Muscle of back (tissue), 3 donors: ENCODE measurements at regions not wholly inside any gene's neighbourhood (a gene's known extent, or its start where the extent isn't known, plus 50 kb on each side); places are given as distances from the start of the nearest gene placed in this dataset.
"Not testable (repeated sequence)": the region's sequence is repeated elsewhere in the genome, so short reads cannot be mapped to it uniquely, and the experiment has no call there.

Experiments
- DNase-seq, 3 donors: peaks; one replicate each; pipeline versions ENCODE4 v3.0.0 to v3.0.0-alpha.2; 2013

DNA sequence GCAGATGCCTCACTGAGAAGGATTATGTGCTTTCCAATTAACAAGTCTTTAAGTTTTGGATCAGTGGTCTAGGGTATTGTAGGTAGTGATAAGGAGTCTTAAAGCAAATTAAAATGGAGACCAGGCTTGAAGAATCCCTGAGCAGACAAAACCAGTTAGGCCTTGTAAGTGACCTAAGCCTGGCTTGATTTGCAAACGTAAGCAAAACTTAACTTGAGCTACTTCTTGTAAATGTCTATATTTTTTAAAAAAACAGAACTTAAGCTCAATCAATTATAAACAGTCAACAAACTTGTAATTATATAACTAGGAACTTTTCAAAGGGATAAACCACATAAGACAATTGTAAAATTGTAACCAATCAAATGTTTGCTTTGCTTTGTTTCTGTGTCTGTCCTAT is 72.7 kb upstream of the NALF2 start:
- no peak for DNase-seq

DNA sequence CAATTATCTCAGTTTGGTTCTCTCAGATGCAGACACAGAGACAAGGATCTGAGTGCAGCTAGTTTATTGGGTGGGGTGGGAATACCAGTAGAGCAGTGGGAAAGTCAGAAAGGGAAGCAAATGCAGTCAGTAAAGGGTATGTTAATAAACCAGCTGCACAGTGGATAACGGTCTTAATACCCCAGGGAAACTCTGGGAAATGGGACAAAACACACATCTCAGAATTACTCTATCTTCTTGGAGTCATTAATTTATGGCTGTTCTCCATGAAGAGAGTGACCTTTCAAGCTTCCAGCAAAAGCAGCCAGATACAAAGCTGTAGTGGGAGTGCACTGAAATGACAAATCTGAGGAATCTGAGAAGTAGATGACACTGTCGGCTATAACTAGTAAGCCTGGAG is 73.3 kb upstream of the NALF2 start:
- peak; percentile 35 to 81 (median 58) for DNase-seq

DNA sequence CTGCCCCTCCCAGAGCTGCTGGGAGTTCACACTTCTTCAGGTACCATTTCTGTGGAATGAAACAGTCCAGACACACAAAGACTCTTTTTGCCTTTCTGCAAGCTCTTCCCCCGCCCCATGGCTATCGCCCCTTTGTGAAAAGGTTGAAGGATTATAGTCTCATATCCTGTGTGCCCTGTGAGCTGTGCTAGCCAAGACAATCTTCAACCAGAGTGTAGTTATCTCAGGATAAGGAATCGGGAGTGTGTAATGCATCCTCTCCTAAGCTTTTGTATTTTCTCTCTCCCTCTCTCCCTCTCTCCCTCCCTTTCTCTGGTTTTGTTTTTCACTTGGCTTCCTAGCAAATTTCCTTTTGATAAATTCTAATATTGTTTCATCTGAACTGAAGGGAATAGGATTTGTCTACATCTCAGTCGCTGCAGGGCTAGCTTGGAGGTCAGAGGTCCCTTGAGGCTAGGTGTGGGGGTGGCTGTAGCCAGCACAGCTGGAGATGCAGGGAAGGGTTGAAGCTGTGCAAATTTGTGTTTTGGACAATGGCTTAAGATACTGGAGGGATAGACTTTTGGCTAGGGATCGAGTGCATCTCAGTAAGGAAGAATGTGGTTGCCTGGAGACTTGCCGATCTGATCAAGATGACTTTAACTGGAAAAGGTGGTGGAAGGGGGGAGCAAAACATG is 74.6 kb upstream of the NALF2 start:
- peak; percentile 34 to 89 (median 78) for DNase-seq

DNA sequence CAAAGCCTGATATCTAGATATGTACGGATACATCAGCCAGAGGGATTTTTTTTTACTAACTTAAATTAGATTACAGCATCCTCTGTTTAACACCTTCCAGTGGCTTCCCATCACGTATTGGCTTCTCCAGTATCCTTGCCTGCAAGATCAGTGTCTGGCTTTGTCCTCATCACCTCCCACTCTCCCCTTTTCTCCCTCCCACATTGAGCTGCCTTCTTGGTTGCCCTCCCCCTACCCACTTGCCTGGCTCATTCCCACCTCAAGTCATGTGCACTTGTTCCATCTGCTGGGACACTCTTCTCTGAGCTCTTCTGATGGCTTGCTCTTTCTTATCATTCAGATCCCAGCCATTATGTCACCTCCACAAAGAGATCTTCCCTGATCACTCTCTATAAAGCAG is 75.9 kb upstream of the NALF2 start:
- no peak for DNase-seq

DNA sequence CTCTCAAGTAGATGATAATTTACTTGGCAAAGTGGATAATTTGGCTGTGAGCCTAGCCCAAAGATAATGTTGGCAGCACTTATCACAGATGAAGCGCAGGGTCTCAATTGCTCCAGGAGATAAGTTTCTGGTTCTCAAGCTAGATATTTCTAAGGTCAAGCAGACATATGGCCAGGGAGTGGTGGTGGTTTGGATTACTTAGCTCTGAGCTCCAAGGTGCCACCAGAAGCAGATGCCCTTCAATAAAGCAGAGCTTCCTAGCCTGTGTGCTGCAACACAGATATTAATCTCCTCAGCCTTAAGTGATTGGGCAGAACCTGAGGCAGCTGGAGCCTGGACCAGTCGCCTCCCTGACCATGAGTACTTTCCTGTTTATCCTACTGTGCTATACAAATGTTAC is 79.2 kb upstream of the NALF2 start:
- no peak for DNase-seq

DNA sequence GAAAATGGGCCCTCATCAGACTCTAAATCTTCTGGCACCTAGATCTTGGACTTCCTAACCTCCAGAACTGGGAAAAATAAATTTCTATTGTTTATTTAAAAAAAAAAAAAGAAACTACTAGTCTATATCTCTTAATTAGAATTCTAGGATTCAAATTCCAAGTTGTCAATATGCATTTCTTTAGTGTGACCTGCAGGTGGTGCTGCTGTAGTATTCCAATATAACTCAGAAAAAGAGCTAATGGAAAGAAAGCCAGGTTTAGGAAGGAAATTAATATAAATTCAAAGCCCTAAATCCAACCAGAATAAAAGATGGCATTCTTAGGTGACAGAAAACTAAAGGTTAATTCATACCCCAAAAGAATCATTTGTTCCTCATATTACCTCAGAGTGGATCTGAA is 80.0 kb upstream of the NALF2 start:
- DNase-seq = peak in 2 of 3 donors; percentile 22 to 30

DNA sequence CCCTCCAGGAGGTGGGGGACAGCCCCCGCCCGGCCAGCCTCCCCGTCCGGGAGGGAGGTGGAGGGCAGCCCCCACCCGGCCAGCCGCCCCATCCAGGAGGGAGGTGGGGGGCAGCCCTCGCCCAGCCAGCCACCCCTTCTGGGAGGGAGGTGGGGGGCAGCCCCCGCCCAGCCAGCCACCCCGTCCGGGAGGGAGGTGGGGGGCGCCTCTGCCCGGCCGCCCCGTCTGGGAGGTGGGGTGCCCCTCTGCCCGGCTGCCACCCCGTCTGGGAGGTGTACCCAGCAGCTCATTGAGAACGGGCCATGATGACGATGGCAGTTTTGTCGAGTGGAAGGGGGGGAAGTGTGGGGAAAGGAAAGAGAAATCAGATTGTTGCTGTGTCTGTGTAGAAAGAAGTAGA is 81.9 kb upstream of the NALF2 start:
- DNase-seq = not testable (repeated sequence)

DNA sequence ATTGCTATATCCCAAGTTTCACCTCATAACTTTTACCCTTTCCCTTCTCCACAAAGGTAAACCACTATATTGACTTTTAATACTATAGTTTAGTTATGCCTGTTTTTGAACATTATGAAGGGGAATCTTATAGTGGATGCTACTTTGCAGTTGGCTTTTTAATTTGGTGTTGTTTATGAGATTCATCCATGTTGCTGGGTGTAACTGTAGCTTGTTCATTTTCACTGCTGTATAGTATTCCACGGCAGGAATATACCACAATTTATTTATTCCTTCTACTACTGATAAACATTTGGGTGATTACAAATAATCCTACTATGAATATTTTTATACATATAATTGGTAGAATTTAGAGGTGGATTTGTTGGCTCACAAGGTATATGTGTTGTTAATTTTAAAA is 88.4 kb upstream of the NALF2 start:
- no peak for DNase-seq

DNA sequence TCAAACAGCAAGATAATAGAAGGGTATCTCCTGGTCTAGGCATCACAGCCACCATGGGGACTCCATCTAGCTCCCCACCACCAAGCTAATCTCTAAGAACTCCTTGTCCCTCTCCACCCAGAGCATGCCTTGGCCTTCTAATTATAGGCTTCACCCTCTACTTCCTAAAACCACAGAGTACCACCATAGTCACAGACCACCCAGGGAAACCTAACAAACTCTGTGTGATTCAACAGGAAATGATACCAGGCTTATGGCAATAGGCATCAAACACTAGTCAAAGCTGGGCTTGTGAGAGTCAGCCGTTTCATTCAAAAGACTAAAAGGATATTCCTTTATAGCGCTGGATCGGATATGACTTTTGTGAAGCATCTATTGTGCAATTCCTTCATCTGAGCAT is 91.5 kb upstream of the NALF2 start:
- DNase-seq = no peak

DNA sequence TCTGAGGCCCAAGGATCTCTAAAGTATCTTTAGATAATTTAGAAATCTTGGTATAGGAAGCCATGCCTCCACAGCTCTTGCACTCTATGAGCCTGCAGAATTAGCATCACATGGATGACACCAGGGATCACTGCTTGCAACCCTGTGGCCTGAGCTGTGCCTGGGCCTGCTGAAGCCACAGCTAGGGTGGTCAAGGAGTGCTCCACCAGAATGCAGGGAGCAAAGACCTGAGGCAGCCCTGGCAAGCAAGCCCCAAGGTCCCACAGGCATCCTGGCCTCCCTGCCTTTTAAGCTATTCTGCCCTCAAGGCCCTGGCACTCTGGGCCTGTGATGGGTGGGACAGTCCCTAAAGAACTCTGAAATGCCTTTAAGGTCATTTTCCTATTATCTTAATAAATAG is 105.2 kb upstream of the NALF2 start:
- DNase-seq = no peak

DNA sequence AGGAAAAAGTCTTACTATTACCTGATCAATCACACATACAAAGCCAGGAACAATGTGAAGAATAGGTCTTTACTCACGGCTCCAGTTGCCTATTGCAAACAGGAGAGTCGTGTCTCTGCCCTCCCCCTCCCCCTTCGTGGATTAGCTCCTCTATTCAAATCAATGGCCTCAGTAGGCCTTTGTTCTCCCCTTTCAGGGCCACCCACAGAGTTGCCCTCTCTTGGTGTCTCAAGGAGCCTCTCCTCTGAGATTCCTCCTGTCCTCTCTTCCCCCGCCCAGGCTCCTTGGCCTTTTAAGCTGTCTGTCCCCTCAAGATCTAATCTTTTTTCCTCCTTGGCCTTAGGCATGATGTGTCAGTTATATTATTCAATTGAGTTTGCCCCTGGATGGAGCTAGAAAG is 107.2 kb upstream of the NALF2 start:
- no peak for DNase-seq

DNA sequence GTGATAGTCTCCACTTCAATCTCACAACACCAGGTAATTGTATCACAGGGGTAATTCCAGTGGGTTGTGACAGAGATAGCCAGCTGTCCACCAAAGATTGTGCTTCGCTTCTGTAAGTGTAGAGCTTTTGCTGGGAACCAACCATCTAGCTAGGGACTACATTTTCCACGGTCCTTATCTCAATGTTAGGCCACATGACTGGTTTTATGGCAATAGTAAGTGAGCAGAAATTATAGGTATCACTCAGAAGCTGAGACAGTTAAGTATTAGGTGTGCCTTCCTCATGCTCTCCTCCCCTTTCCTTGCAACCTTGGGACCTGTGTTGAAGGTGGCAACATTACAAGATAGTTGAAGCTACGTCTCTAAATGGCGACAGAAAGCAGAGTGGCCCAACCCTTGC is 108.8 kb upstream of the NALF2 start:
- no peak for DNase-seq

DNA sequence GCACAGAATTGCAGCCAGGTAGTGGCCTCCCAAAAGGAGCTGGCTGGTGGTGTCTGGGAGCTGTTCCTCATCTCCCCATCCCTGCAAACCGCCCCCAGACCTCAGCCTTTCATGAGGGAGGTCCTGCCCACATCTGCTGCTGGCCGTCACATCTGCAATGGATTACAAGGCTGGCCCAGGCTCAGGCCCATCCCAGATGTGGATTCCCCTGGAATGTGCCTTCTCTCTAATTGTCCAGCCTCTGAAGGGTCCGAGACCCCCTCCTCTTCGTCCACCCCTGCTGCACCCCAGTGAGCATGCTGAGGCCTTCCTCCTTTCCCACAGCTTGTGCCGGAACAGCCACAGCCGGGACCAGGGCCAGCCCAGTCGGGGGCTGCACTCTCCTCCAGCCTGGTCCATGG is 115.0 kb upstream of the NALF2 start:
- DNase-seq = peak in 2 of 3 donors; percentile 38 to 71

DNA sequence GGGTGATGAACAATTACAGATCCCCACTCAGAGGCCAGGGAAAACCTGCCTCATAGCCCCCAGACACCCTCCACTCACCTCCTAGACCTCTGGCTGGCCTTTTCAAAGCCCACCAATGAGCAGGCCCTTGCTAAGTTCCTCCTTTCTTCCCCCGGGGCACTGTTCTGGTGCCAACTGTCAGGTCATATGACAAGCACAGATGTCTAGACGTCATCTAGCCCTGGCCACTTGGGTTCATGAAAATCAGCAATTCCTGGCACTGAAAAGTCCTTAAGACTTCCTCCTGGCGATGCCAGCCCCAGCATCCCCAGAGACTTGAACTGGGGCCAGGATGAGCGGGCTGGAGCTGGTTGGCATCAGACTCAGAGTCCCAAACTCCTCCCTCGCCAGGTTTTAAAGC is 115.6 kb upstream of the NALF2 start:
- DNase-seq = peak in 2 of 3 donors; percentile 35 to 49

DNA sequence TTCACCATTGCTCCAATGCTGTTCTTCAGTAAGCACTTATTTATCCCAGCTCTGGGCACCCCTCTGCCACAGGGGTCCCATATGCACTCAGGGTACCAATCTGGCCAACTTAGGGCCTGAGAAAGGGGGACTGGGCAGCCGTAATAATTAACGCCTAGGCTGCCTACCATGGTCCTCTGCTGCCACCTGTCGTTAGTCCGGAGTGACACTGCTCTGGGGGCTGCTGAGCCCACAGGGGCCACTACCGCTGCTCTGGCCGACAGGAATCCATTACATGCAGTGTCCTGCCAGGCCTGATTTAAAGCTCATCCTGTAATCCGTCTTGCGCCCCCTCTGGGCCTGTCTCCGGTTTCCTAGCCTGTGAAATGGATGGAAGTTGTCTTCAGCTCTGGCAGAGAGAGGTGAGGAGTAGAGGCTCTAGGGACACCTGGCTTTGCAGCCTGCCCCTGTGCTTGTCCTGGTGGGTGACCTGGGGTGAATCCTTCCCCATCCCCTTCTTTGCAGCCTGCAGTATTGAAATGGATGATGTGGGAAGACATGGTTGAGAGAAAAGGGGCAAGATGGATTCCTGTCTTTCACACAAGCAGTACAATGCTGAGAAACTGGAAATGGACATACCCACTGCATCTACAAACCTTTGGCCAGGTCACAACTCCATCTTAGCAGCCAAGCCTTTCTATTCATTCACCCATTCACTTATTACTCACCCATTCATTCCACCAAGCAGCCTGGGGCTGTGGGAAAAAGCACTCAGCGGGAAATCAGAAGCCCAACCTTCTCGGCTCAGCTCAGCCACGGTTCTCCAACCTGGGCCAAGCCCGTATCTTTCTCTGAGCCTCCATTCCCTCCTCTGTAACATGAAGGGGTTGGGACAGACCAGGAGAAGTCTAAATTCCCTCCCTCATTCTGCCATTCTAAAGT is 116.3 kb upstream of the NALF2 start:
- peak; percentile 37 to 81 (median 65) for DNase-seq

DNA sequence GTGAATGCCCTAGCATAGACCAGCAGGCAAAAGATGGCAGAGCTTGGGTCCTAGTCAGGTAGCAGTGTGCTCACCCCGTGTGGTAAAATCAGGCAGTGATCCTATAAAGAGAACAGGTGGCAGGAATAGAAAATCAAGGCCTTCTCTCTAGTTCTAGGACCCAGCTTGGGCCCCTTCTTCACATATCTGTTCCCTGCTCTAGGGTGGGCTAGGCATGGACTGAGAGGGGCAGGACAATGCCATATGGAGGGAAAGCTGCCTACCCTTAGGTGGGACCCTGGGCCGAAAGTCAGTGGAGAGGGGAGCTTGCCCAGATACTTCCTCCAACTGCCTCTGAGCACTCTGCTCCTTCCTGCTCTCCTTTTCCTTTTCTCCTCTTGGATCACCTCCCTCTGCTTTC is 117.4 kb upstream of the NALF2 start:
- no peak for DNase-seq

DNA sequence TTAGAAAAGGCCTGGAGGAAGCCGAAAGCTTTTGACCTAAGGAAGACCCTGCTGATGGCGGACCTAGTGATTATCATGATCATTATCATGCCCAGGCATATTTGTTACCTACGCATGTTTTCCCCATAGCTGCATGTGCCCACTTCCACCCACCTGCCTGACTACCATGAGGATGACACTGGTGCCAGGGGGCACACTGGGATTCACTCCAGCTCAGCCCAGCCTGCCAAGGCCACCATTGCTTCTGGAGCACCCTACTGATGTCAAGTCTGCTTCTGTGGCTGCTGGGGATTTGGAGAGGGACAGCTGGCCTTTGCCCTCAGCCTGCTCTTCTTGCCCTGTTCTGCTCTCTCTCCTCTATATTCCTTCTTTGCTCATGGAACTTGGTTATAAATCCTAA is 124.7 kb upstream of the NALF2 start:
- no peak for DNase-seq

DNA sequence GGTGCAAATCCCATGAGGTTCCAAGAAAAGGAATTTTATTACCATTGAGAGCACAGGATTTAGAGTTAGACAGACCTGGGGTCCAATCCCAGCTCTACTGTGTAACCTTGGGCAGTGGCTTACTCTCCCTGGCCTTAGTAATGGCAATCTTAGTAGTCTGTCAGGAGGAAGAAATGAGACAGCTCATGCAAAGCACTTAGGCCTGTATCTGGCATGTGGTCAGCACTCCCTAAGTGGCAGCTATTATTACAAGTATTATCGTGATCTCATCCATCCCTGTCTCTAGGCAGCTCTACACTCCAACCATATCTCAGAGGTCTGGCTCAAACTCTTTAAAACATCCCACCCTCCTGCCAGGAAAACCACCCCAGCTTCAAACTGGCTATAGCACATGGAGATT is 129.6 kb upstream of the NALF2 start:
- DNase-seq = no peak

DNA sequence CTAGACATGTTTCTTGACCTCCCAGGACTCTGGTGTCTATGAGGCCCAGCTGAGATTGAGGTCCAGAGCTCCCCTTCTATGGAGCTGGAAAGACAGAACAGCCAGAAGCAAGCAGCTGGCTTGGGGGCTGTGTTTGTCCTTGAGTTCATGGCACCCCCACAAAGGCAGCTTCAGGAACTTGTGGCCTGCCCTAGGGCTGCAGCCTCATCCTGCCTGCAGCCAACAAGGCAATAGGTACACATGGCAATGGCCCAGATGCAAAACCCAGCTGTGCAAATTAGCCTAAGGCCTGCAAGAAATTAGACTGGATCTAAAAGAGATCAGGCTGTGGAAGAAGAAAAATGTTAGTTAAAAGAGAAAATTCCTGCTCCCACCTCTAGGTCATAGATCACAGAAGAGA is 131.7 kb upstream of the NALF2 start:
- no peak for DNase-seq

DNA sequence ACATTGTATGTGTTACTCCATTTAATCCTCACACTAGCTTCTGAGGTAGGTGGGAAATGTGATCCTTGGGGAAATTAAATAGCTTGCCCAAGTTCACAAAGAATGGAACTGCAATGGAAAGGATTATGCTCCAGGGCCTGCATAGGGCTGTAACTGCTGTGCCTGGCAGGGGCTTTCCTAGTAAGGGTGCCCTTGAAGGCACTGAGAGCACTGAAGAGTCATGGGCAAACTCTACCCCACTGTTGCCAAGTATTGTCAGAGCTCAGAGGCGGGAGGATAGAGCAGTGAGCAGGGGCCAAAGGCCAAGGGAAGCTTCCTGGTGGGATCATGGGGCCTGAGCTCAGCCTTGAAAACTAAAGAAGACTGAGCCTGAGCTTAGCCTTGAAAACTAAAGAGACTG is 133.0 kb upstream of the NALF2 start:
- no peak for DNase-seq

DNA sequence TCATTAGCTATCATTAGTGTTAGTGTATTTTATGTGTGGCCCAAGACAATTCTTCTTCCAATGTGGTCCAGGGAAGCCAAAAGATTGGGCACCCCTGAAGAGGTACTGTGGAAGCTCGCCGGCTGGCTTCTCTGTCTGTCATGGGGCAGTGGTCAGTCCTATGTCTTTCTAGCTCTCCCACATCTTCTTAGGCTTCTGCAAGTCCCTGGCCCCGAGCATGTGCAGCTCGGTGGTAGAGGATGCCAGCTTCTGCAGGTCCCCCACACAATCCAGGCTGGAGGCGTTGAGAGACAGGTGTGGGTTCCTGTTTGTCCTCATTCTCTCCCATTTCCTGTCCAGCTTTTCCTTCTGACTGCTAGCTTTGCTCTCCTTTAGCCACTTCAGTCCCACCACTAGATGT is 134.1 kb upstream of the NALF2 start:
- no peak for DNase-seq

DNA sequence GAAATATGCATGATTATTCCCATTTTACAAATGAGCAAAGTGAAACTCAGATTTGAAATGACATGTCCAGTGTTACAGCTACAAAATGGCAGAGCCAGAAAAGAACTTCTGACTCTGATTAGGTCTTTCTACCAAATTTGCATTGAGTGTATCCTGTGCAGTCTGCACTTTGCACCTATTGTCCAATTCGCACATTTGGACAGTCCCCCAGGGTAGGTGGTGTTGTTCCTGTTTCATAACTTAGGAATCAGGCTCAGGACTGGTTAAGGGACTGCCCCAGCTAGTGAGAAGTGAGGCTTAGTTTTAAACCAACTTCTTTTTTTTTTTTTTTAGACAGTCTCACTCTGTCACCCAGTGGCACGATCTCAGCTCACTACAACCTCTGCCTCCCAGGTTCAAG is 137.9 kb upstream of the NALF2 start:
- no peak for DNase-seq

DNA sequence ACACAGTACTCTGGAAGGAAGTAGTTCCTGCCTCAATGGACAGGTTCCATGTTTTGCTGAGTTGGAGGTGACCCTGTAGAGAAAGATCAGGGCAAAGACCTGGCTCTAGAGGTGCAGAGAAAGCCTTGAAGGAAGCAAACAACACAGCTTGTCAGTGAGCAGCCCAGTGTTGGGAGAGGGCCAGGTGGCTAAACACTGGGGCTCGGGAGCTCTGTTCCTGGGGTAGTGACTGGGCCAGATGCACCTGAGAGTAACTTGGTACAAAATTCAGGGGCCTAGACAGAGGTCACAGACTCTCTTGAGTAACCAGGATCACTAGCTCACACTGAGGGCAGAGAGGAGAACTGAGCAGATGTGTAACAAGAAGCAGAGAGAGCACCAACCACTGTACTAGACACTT is 138.4 kb upstream of the NALF2 start:
- DNase-seq = no peak

DNA sequence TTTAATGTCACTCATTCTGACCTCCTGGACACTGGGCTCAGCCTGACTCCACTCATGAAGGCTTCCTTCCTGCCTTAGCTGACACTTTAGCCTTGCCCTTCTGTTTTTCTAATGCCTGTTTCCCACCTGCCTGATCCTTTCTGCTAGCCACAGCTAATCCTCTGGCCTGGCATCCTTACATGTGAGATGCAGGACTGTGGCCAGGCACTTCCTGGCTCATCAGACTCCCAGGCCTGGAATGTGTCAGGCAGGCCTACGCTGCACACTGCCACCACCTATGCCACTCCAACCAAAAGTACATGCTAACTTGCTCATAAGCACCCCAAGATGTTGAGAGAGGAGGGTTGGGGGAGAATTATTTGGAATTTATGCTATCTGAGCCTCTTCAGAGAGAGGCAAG is 138.8 kb upstream of the NALF2 start:
- DNase-seq = no peak
